GM19463 (cell line): ENCODE measurements at regions not wholly inside any gene's neighbourhood (a gene's known extent, or its start where the extent isn't known, plus 50 kb on each side); places are given as distances from the start of the nearest gene placed in this dataset.
A peak's percentile ranks its signal among the peaks of the same experiment; 100 is the strongest.

ENCODE experiments used
- ATAC-seq: cut with Tn5 transposase; IDR thresholded peaks from one replicate; pipeline ENCODE4 v1.9.1; 2021; ENCODE audit warnings: mild to moderate bottlenecking, moderate library complexity; ENCODE audit not compliant: unreplicated experiment

- no peak for ATAC-seq
These were observed 209.0 kb downstream of the EFHB start for GRCh38 chr3:19725000-19725399.

GRCh38 chr3:19717736-19718135 is 216.3 kb downstream of the EFHB start:
- ATAC-seq = no peak

GRCh38 chr3:19711160-19711782 is 222.7 kb downstream of the EFHB start:
- no peak for ATAC-seq

- ATAC-seq = no peak
These were observed 231.5 kb downstream of the EFHB start for GRCh38 chr3:19702416-19703078.

- no peak for ATAC-seq
These were observed 245.2 kb downstream of the EFHB start for GRCh38 chr3:19688767-19689166.

- ATAC-seq = no peak
These were observed 265.9 kb downstream of the EFHB start for GRCh38 chr3:19668163-19668562.

GRCh38 chr3:19662486-19662885 is 271.5 kb downstream of the EFHB start:
- ATAC-seq = no peak

GRCh38 chr3:19652336-19652735 is 281.7 kb downstream of the EFHB start:
- no peak for ATAC-seq

- ATAC-seq = peak; percentile 51
These were observed 288.9 kb downstream of the EFHB start for GRCh38 chr3:19645093-19645492.

- no peak for ATAC-seq
These were observed 289.6 kb downstream of the EFHB start for GRCh38 chr3:19644405-19644804.

GRCh38 chr3:19641408-19641807 is 292.6 kb downstream of the EFHB start:
- ATAC-seq = no peak

GRCh38 chr3:19632099-19633074 is 301.6 kb downstream of the EFHB start:
- ATAC-seq = no peak

GRCh38 chr3:19598870-19599269 is 335.1 kb downstream of the EFHB start:
- peak; percentile 69 for ATAC-seq

GRCh38 chr3:19596408-19596807 is 337.6 kb downstream of the EFHB start:
- ATAC-seq = no peak

- ATAC-seq = no peak
These were observed 338.1 kb downstream of the EFHB start for GRCh38 chr3:19595884-19596283.
